Testis (tissue), 2 donors: ENCODE measurements at regions not wholly inside any gene's neighbourhood (a gene's known extent, or its start where the extent isn't known, plus 50 kb on each side); places are given as distances from the start of the nearest gene placed in this dataset.

Experiments
- DNase-seq: peaks from one replicate; pipeline ENCODE4 v3.0.0-alpha.2; 2019
- H3K27ac ChIP-seq, 2 donors: fragments of 200-600 bp; sonication (generic); one replicate each; pipeline ENCODE4 v1.5.1; 2019
- H3K27me3 ChIP-seq: fragments of 200-600 bp; sonication (generic); one replicate; pipeline ENCODE4 v1.5.1; 2019
- H3K36me3 ChIP-seq: fragments of 200-600 bp; sonication (generic); one replicate; pipeline ENCODE4 v1.5.1; 2017; ENCODE audit warnings: low read depth; ENCODE audit errors: missing control alignments
- H3K4me1 ChIP-seq: fragments of 200-600 bp; sonication (generic); one replicate; pipeline ENCODE4 v1.5.1; 2019
- H3K4me3 ChIP-seq, 2 donors: fragments of 200-600 bp; sonication (generic); one replicate each; pipeline ENCODE4 v1.5.1; 2017 to 2019
- H3K9me3 ChIP-seq: fragments of 200-600 bp; sonication (generic); one replicate; pipeline ENCODE4 v1.5.1; 2017
- CTCF ChIP-seq, 3 experiments: fragments of 450-650 bp in 2 of 3; fragments of 200-600 bp in 1 of 3; sonication (generic) in 1 of 3; IDR thresholded peaks; one replicate each; pipeline ENCODE4 v1.5.1; 2016 to 2019; ENCODE audit warnings: antibody characterized with exemption in 3 of 3, mild to moderate bottlenecking in 2 of 3, moderate library complexity in 1 of 3
- POLR2A ChIP-seq: fragments of 450-650 bp; IDR thresholded peaks from one replicate; pipeline ENCODE4 v1.6.1; 2017; ENCODE audit warnings: antibody characterized with exemption, mild to moderate bottlenecking, moderate library complexity
- WGBS, 2 donors: methylation state at CpG; one replicate each; pipeline ENCODE4 v1.1.5; 2018; 5-methylcytosine and 5-hydroxymethylcytosine counted together
- intact Hi-C: fragments of 100-400 bp; cut with DNase I; formaldehyde crosslinking; loops from one replicate; pipeline ENCODE4 v1.15.1; 2023; ENCODE audit warnings: low total_unique reads

- Histone ChIP-seq H3K4me1 (no peaks in the 10 kb centered on the region), H3K9me3 (no peaks in the 10 kb centered on the region), H3K4me3 (no peak overlapping the region), H3K27me3 (no peaks in the 10 kb centered on the region), H3K27ac (no peak overlapping the region), H3K36me3 (no peaks in the 10 kb centered on the region)
- WGBS, 2 donors, result 53 to 82% methylated on average over 8 of the region's 8 CpGs
- TF ChIP-seq CTCF (IDR thresholded peaks at IDR 0.05) (no peak), POLR2A (no peak)
- no peak for DNase-seq
- intact Hi-C loops, result no loop called here
Measured at GRCh38 chr3:28835751-28836150, 445.1 kb upstream of the RBMS3 start.

GRCh38 chr3:28836199-28836598 is 444.7 kb upstream of the RBMS3 start:
- H3K4me3 ChIP-seq, result no peak overlapping the region
- no peaks in the 10 kb centered on the region for H3K27me3 ChIP-seq
- no peaks in the 10 kb centered on the region for H3K9me3 ChIP-seq
- no peak overlapping the region for H3K27ac ChIP-seq
- intact Hi-C loops, result no loop called here
- H3K36me3 ChIP-seq, result no peaks in the 10 kb centered on the region
- DNase-seq, result no peak
- no peaks in the 10 kb centered on the region for H3K4me1 ChIP-seq
- 85 to 92% methylated on average over 2 of the region's 2 CpGs for WGBS, 2 donors
- TF ChIP-seq CTCF (IDR thresholded peaks at IDR 0.05) (no peak), POLR2A (no peak)

GRCh38 chr3:28840976-28841376 is 439.9 kb upstream of the RBMS3 start:
- Histone ChIP-seq H3K9me3 (no peaks in the 10 kb centered on the region), H3K27me3 (no peaks in the 10 kb centered on the region), H3K4me1 (no peaks in the 10 kb centered on the region), H3K36me3 (no peaks in the 10 kb centered on the region), H3K27ac (no peak overlapping the region), H3K4me3 (no peak overlapping the region)
- WGBS, 2 donors, result 90 to 95% methylated on average over 1 of the region's 1 CpG
- TF ChIP-seq CTCF (IDR thresholded peaks at IDR 0.05) (no peak), POLR2A (no peak)
- intact Hi-C loops, result no loop called here
- no peak for DNase-seq

GRCh38 chr3:28841441-28841840 is 439.4 kb upstream of the RBMS3 start:
- H3K27ac ChIP-seq, result no peak overlapping the region
- H3K27me3 ChIP-seq, result no peaks in the 10 kb centered on the region
- H3K4me3 ChIP-seq, result no peak overlapping the region
- no peaks in the 10 kb centered on the region for H3K36me3 ChIP-seq
- TF ChIP-seq POLR2A, result no peak
- no peak for TF ChIP-seq CTCF (IDR thresholded peaks at IDR 0.05)
- intact Hi-C loops, result no loop called here
- WGBS, 2 donors, result 67 to 87% methylated on average over 2 of the region's 2 CpGs
- no peaks in the 10 kb centered on the region for H3K4me1 ChIP-seq
- no peaks in the 10 kb centered on the region for H3K9me3 ChIP-seq
- DNase-seq, result no peak

GRCh38 chr3:28844298-28845005 is 436.4 kb upstream of the RBMS3 start:
- intact Hi-C loops, result no loop called here
- H3K27ac ChIP-seq, result no peak overlapping the region
- no peaks in the 10 kb centered on the region for H3K36me3 ChIP-seq
- no peaks in the 10 kb centered on the region for H3K4me1 ChIP-seq
- 58 to 78% methylated on average over 12 of the region's 12 CpGs for WGBS, 2 donors
- no peak overlapping the region for H3K4me3 ChIP-seq
- no peak for DNase-seq
- H3K27me3 ChIP-seq, result no peaks in the 10 kb centered on the region
- no peaks in the 10 kb centered on the region for H3K9me3 ChIP-seq
- TF ChIP-seq POLR2A, result no peak
- TF ChIP-seq CTCF (IDR thresholded peaks at IDR 0.05), result no peak
